T47D (cell line): ENCODE measurements at regions not wholly inside any gene's neighbourhood (a gene's known extent, or its start where the extent isn't known, plus 50 kb on each side); places are given as distances from the start of the nearest gene placed in this dataset.

Experiments used
- DNase-seq, 2 experiments: peaks; one replicate each; pipeline versions ENCODE4 v3.0.0 to v3.0.0-alpha.2; 2011 to 2012; ENCODE audit warnings: low read depth in 1 of 2, low spot score in 1 of 2
- JUND ChIP-seq: IDR thresholded peaks from 2 replicates; pipeline ENCODE4 v1.6.1; 2012; ENCODE audit warnings: low read depth
- in situ Hi-C: cut with HindIII; loops from 2 replicates; pipeline ENCODE4 v1.10.0; 2016; ENCODE audit warnings: low sequenced_read_pairs, low pct_unique_long_range_greater_than_20kb

- in situ Hi-C loops, result no loop called here
- no peak for TF ChIP-seq JUND
- no peak for DNase-seq
Observed at GRCh38 chr16:76748461-76749348, 442.3 kb upstream of the MON1B start.

DNA sequence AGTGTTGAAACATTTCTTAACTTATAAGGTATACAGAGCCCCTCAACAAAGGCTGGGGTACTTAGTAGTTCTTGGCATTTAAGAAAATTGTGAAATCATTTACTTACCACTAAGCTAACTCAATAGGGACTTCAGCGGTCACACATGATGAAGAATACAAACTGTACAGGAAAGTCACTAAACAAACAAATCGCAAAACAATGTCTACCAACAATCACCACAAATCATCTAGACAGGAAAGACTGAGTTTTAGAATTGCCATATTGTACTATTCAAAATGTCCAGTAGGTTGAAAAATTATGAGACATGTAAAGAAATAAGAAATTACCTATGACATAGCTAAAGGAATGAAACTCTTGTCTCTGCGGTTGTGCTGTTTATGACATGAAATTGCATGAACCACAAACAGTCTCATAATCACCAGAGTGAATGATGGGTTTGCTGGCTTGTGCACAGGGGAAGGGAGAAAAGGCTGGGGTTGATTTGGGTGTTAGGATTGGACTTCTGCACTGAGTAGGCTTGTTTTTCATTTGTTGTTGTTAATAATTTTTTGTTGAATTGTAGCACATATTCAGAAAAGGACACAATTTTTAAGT, 441.1 kb upstream of the MON1B start:
- TF ChIP-seq JUND, result no peak
- no peak for DNase-seq
- in situ Hi-C loops, result no loop called here

GRCh38 chr16:76755496-76755895, 435.5 kb upstream of the MON1B start:
- in situ Hi-C loops, result no loop called here
- DNase-seq, result no peak
- TF ChIP-seq JUND, result no peak

DNA sequence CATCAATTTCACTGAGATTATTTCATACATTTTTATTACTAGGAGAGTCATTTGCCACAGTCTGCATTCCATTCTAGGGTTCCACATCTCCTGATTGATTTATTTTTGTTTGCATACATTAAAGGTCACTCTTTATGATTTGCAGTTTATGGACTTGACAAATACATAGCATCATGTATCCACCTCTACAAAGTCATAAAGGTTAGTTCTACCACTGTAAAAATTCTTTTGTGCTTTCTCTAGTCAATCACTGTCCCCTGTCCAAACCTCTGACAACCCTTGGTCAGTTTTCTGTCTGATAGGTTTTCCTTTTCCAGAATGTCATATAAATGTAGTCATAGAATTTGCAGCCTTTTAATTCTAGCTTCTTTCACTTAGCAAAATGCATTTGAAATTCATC, 434.6 kb upstream of the MON1B start:
- in situ Hi-C loops, result no loop called here
- no peak for TF ChIP-seq JUND
- no peak for DNase-seq

- in situ Hi-C loops, result no loop called here
- DNase-seq, result no peak
- TF ChIP-seq JUND, result no peak
Observed at GRCh38 chr16:76756951-76757350, 434.0 kb upstream of the MON1B start.

DNA sequence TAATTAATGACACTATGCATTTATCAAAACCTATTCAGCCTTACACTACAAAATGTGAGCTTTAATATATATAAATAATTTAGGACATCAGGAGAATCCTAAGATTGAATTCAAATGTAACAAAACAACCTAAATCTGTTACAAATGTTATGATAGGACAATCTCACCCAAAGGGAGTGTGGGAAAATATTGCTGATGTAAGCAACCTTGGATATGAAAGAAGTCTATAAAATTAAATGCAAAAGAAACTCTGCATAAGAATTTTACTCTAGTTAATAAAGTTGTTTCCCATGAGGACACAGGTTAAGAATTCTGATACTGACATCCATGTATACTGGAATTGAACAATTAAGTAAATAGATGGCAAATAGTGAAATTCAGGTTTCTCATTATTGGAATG, 424.5 kb upstream of the MON1B start:
- no peak for TF ChIP-seq JUND
- DNase-seq, result no peak
- in situ Hi-C loops, result no loop called here

DNA sequence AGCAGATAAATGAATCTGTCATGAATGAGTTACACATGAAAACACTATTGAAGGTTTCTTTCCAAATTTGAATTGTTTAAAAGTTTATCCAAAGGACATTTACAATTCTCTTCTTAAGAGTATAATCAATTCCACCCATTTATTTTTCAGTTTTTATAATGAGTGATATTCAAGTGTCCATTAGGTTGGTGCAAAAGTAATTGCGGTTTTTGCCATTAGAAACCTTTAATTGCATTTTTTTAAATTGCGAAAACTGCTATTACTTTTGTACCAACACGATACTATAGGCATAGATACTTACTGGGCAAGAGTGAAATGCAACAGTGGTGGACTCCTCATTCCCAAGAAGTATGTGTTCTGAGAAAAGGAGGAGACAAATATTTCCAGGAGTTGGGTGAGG, 422.7 kb upstream of the MON1B start:
- in situ Hi-C loops, result no loop called here
- no peak for TF ChIP-seq JUND
- no peak for DNase-seq

- in situ Hi-C loops, result no loop called here
- no peak for TF ChIP-seq JUND
Observed at GRCh38 chr16:76768948-76769347, 422.0 kb upstream of the MON1B start.

DNA sequence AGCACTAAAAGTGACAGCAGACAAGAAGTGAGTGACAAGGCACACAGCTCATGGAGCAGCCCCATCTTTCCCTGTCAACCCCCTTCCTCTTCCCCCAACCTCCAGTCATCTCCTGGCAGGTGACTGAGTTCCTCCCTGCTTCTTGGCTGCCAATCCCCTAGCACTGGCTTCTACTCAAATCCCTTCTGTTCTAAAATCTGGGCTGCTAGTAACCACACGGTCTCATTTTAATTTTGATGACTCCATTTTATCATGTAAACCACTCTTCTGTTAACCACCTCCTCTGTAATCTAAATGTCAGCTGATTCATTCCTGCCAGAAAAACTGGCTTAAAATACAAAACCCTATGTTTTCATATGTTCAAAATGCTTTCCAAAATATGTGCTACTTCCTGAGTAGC, 419.8 kb upstream of the MON1B start:
- DNase-seq, result no peak
- no peak for TF ChIP-seq JUND
- in situ Hi-C loops, result no loop called here

More at GRCh38 chr16:76768948-76769347, 422.0 kb upstream of the MON1B start:
- DNase-seq, result no peak

DNA sequence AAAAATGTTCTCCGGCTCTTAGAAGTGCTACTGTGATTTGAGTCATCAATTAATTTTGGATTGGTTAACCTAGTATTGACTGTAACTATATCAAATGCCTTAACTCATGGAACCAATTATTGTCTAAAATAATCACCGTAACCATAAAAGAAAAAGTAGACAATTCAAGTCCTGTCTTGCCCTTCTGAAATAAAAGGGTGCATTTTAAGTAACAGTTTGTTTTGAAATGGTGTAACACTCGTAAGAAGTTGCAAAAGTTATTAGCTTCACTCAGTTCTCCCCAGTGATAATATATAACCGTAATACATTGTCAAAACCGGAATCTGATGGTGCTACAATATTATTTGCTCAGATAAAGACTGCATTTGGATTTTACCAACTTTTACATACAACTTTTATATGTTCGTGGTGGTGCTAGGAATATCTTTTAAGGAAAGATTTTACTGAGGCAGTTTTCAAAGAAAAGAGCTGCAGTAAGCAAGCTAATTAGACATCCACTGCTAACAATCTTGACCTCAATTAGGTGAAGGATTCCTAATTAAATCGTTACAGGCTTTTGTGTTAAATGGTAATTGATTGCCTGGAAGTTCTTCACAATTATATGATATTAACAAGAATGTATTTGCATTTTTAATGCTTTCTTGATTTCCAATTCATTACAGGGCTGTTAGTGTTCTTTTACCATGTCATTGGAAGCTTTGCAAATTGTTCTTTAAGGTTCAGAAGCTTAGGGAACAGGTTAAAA, 413.1 kb upstream of the MON1B start:
- in situ Hi-C loops, result no loop called here
- no peak for TF ChIP-seq JUND
- no peak for DNase-seq

DNA sequence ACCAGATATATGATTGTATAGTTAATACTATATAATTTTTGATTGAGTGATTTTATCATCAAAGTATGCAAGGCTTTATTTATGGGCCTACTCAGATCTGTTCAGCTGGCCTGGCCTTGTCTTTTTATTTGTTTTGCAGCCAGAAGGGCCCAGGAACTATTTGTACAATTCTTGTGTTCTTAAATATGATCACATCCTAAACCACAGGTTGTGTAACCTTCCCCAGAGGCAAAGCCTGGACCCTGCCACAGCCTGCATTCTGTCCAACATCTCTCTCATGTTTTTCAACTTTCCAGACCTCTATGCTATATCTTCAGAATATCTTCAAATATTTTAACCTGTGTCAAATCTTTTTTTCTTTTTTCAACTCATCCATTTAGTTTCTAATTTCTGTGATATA, 410.4 kb upstream of the MON1B start:
- TF ChIP-seq JUND, result no peak
- in situ Hi-C loops, result no loop called here
- DNase-seq, result no peak

GRCh38 chr16:76784530-76784929, 406.5 kb upstream of the MON1B start:
- in situ Hi-C loops, result no loop called here
- DNase-seq, result no peak
- TF ChIP-seq JUND, result no peak

- in situ Hi-C loops, result no loop called here
- TF ChIP-seq JUND, result no peak
- no peak for DNase-seq
Observed at GRCh38 chr16:76787394-76787793, 403.6 kb upstream of the MON1B start.

DNA sequence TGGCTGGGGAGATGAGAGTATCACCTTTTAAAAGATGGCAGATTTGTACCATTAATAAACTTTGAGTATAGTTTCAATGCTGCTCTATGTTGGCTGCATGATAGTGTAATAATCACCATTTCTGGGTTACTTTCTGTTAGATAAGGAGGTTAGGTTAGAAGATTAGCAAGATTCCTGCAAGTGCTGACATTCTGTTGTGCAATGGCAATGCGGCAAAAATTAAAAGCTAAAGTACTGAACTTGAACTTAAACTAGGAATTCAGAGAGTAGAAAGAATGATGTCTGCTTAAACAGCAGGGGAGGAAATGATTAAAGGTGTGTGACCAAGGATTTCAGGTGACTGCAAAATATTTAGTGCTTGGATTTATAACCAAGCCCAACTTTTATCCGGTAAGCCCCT, 399.8 kb upstream of the MON1B start:
- DNase-seq, result no peak
- in situ Hi-C loops, result no loop called here
- TF ChIP-seq JUND, result no peak
